GM12878 (cell line): ENCODE measurements at regions not wholly inside any gene's neighbourhood (a gene's known extent, or its start where the extent isn't known, plus 50 kb on each side); places are given as distances from the start of the nearest gene placed in this dataset.

Experiments used
- CTCF ChIP-seq, 3 experiments: IDR thresholded peaks in 2 of 3; conservative IDR thresholded peaks in 1 of 3; 2 replicates each; pipeline ENCODE4 v1.5.1; 2011; ENCODE audit warnings: low read depth in 3 of 3, low read length in 3 of 3, mild to moderate bottlenecking in 3 of 3, control low read depth in 2 of 3, moderate library complexity in 2 of 3, inconsistent platforms in 1 of 3, mixed read lengths in 1 of 3; ENCODE audit not compliant: control insufficient read depth in 2 of 3, insufficient read depth in 1 of 3; ENCODE audit errors: extremely low read depth in 1 of 3
- E2F4 ChIP-seq: IDR thresholded peaks from 2 replicates; pipeline ENCODE4 v1.6.1; 2012; ENCODE audit warnings: low read depth, low read length, improper control_type of control experiment
- SP1 ChIP-seq: IDR thresholded peaks from one replicate; pipeline ENCODE4 v1.6.1; 2011; ENCODE audit warnings: low read depth, low read length
- ZNF24 ChIP-seq: fragments of 450-650 bp; IDR thresholded peaks from 2 replicates; pipeline ENCODE4 v1.6.1; 2017; ENCODE audit warnings: antibody characterized with exemption, mild to moderate bottlenecking

- TF ChIP-seq SP1 (no peak), E2F4 (no peak), CTCF (IDR thresholded peaks at IDR 0.05 in 2 of 3, conservative IDR thresholded peaks at IDR 0.05 in 1 of 3; ENCODE audit: control insufficient read depth in 2 of 3, extremely low read depth in 1 of 3, insufficient read depth in 1 of 3, low read depth in 3 of 3, low read length in 3 of 3) (no peak), ZNF24 (no peak)
Observed at GRCh38 chr14:106822905-106823304, 1296.5 kb downstream of the TMEM121 start.
